Prostate gland (tissue), 2 donors: ENCODE measurements at regions not wholly inside any gene's neighbourhood (a gene's known extent, or its start where the extent isn't known, plus 50 kb on each side); places are given as distances from the start of the nearest gene placed in this dataset.

Source experiments
- DNase-seq: peaks from one replicate; pipeline ENCODE4 v3.0.0-alpha.2; 2019; ENCODE audit warnings: low spot score
- H3K27ac ChIP-seq, 2 donors: fragments of 200-600 bp; sonication (generic); 2 replicates each; pipeline ENCODE4 v1.5.1; 2017 to 2019
- H3K27me3 ChIP-seq: fragments of 200-600 bp; sonication (generic); replicated peaks from 2 replicates; pipeline ENCODE4 v1.5.1; 2019; ENCODE audit not compliant: insufficient read depth
- H3K36me3 ChIP-seq, 2 donors: fragments of 200-600 bp; sonication (generic); 1 replicate in 1 of 2; 2 replicates in 1 of 2; pipeline versions ENCODE4 v1.5.1 to v1.8.1; 2017 to 2019
- H3K4me1 ChIP-seq: fragments of 200-600 bp; sonication (generic); replicated peaks from 2 replicates; pipeline ENCODE4 v1.5.1; 2019
- H3K4me3 ChIP-seq, 2 donors: fragments of 200-600 bp; sonication (generic); 2 replicates each; pipeline ENCODE4 v1.5.1; 2017 to 2019
- H3K9me3 ChIP-seq: fragments of 200-600 bp; sonication (generic); 2 replicates; pipeline ENCODE4 v1.5.1; 2017
- CTCF ChIP-seq, 4 experiments: fragments of 200-600 bp in 2 of 4; fragments of 450-650 bp in 2 of 4; sonication (generic) in 2 of 4; IDR thresholded peaks; 1 replicate in 3 of 4; 2 replicates in 1 of 4; pipeline ENCODE4 v1.5.1; 2016 to 2019; ENCODE audit warnings: antibody characterized with exemption in 4 of 4, mild to moderate bottlenecking in 2 of 4, moderate library complexity in 2 of 4
- POLR2A ChIP-seq: fragments of 450-650 bp; IDR thresholded peaks from one replicate; pipeline ENCODE4 v1.6.1; 2016; ENCODE audit warnings: antibody characterized with exemption, mild to moderate bottlenecking
- POLR2AphosphoS5 ChIP-seq: sonication (generic); formaldehyde crosslinking; IDR thresholded peaks from one replicate; pipeline ENCODE4 v1.6.1; 2017; ENCODE audit warnings: antibody characterized with exemption
- WGBS: methylation state at CpG from one replicate; pipeline ENCODE4 v1.1.5; 2018; 5-methylcytosine and 5-hydroxymethylcytosine counted together
- intact Hi-C: fragments of 100-400 bp; cut with DNase I; formaldehyde crosslinking; loops from one replicate; pipeline ENCODE4 v1.14.2; 2022

GRCh38 chr7:152528612-152529011, 92.8 kb upstream of the KMT2C start:
- Histone ChIP-seq H3K27ac (no peak overlapping the region), H3K36me3 (no peaks in the 10 kb centered on the region), H3K4me1 (no peaks in the 10 kb centered on the region), H3K27me3 (no peaks in the 10 kb centered on the region), H3K9me3 (no peaks in the 10 kb centered on the region), H3K4me3 (no peak overlapping the region)
- 75% methylated on average over 6 of the region's 6 CpGs for WGBS
- DNase-seq = no peak
- TF ChIP-seq CTCF (IDR thresholded peaks at IDR 0.05) = no peak
- no peak for TF ChIP-seq POLR2AphosphoS5
- no peak for TF ChIP-seq POLR2A
- intact Hi-C loops = no loop called here

GRCh38 chr7:152527610-152528032, 91.8 kb upstream of the KMT2C start:
- no peaks in the 10 kb centered on the region for H3K36me3 ChIP-seq
- H3K4me3 ChIP-seq = no peak overlapping the region
- H3K27ac ChIP-seq = no peak overlapping the region
- peak; percentile 40 for DNase-seq
- H3K4me1 ChIP-seq = no peaks in the 10 kb centered on the region
- WGBS = 9% methylated on average over 7 of the region's 7 CpGs
- H3K27me3 ChIP-seq = no peaks in the 10 kb centered on the region
- TF ChIP-seq POLR2AphosphoS5 = peak; percentile 48
- no peak for TF ChIP-seq POLR2A
- H3K9me3 ChIP-seq = no peaks in the 10 kb centered on the region
- intact Hi-C loops = no loop called here

- no peaks in the 10 kb centered on the region for H3K27me3 ChIP-seq
- H3K36me3 ChIP-seq = no peaks in the 10 kb centered on the region
- no peaks in the 10 kb centered on the region for H3K4me1 ChIP-seq
- 87% methylated on average over 14 of the region's 14 CpGs for WGBS
- TF ChIP-seq POLR2AphosphoS5 (no peak), POLR2A (no peak), CTCF (IDR thresholded peaks at IDR 0.05) (no peak)
- no peak for DNase-seq
- H3K9me3 ChIP-seq = no peaks in the 10 kb centered on the region
- intact Hi-C loops = no loop called here
- no peak overlapping the region for H3K4me3 ChIP-seq
- H3K27ac ChIP-seq = no peak overlapping the region
Observed at GRCh38 chr7:152523916-152524315, 88.1 kb upstream of the KMT2C start.

GRCh38 chr7:152522571-152523067, 86.8 kb upstream of the KMT2C start:
- intact Hi-C loops = no loop called here
- 4% methylated on average over 10 of the region's 10 CpGs for WGBS
- Histone ChIP-seq H3K9me3 (no peaks in the 10 kb centered on the region), H3K27ac (no peak overlapping the region), H3K36me3 (no peaks in the 10 kb centered on the region), H3K4me3 (peak overlapping the region in 1 of 2 donors; percentile 4), H3K27me3 (no peaks in the 10 kb centered on the region), H3K4me1 (no peaks in the 10 kb centered on the region)
- TF ChIP-seq CTCF (IDR thresholded peaks at IDR 0.05) (no peak), POLR2A (no peak), POLR2AphosphoS5 (no peak)
- DNase-seq = no peak

GRCh38 chr7:152521420-152522337, 85.9 kb upstream of the KMT2C start:
- no peak overlapping the region for H3K4me3 ChIP-seq

More at GRCh38 chr7:152521420-152522337, 85.9 kb upstream of the KMT2C start:
- H3K36me3 ChIP-seq = no peaks in the 10 kb centered on the region
- H3K9me3 ChIP-seq = no peaks in the 10 kb centered on the region
- H3K27ac ChIP-seq = no peak overlapping the region
- H3K27me3 ChIP-seq = no peaks in the 10 kb centered on the region
- DNase-seq = no peak
- intact Hi-C loops = no loop called here
- TF ChIP-seq CTCF (IDR thresholded peaks at IDR 0.05) = no peak
- no peak for TF ChIP-seq POLR2A
- TF ChIP-seq POLR2AphosphoS5 = no peak
- 65% methylated on average over 11 of the region's 11 CpGs for WGBS
- no peaks in the 10 kb centered on the region for H3K4me1 ChIP-seq
